ENCODE measurements at regions not wholly inside any gene's neighbourhood (a gene's known extent, or its start where the extent isn't known, plus 50 kb on each side); places are given as distances from the start of the nearest gene placed in this dataset.
"Not testable (repeated sequence)": the region's sequence is repeated elsewhere in the genome, so short reads cannot be mapped to it uniquely, and the experiment has no call there.

DNA sequence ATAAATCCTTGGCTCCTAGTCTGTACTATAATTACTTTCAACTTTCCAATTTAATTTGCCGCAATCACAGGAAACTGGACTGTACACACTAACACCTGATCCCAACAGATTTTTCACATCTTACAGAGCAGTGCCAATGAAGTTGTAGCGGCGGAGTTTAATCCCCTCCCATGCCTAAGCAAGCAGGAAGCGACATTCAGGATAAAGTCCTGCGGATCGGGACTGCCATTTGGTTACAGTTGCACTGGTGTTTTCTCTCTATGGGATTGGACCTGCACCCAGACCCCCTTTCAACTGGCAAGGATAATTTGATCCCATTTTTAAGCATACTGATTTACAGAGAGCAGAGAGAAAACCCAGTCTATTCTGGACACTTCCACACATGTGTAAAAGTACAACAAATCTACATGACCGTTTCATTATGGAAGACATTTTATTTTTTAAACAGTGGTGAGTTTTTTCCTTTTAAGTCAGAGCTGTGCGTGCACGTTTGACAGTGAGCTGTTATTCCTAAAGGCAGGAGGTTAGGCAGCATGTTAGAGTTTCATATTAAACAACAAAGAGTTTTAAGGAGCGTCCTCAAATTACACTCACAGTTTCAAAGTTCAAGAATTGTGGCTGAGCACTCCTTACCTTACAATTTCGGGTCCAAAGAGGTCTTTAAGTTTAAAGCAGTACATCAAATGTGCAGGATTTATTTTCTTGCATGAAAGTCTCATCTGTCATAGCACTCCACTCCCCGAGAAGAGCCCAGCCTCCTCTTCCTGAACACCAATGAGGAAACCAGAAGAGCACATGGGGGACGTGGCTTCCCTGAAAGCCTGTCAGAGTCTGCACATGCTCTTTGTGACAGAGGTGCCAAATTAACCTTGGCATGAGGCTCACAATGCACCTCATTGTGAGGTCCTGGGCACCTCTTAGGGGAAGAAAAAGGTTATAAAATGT lies 141.6 kb upstream of the RFC3 start:
- DNase-seq, result peak; percentile 78

DNA sequence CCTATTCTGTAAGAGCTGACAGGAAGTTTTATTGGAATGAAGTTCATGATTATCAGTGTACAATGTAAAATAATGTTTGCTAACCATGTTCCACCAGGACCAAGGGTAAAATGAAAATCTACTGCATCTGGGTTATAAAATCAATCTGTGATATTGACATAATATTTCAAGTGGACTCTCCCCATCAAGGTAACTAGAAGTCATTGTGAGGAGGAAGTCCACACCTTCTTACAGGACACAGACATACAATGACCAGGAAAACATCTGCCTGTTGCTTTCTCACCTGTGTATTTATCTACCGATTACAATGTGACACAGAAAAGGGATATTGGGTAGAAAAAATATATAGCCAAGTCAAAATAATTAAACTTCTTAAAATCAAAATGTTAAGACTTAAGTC lies 140.7 kb upstream of the RFC3 start:
- DNase-seq, result no peak

GRCh38 chr13:33678084-33678483 lies 139.9 kb upstream of the RFC3 start:
- DNase-seq, result no peak

DNA sequence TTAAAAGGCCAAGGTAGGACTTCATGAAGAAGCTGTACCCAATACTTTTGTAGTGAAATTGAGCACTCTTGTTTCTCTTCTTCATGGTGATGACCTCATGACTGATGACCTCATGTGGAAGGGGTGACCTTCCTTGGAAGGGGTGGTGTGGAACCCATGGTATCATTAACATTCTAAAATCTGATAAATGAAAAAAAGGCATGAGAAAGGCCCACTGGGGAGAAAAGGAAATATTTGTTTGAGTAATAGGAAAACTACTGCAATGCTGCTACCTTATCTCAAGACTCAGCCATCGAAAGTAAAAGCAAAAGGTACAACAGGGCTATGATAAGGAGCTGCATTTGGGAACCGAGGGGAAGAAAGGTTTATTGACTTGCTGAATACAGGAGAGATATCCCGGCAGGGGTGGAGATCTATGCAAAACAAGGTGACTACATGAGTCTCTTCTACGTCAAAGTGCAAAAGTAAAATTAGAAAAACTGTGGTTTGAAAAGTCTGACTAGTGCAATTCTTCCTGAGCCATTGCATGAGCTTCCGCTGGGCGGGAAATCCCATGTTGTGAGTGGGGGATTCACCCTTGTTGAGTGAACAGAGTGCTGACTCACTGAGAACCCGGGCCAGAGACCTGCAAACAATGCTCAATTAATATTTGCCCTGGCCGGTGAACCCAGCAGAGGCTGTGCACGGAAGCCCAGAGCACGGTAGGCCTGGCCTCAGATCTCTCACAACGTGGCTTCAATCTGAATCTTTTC lies 138.9 kb upstream of the RFC3 start:
- no peak for DNase-seq

GRCh38 chr13:33679658-33680012 lies 138.3 kb upstream of the RFC3 start:
- DNase-seq, result no peak

DNA sequence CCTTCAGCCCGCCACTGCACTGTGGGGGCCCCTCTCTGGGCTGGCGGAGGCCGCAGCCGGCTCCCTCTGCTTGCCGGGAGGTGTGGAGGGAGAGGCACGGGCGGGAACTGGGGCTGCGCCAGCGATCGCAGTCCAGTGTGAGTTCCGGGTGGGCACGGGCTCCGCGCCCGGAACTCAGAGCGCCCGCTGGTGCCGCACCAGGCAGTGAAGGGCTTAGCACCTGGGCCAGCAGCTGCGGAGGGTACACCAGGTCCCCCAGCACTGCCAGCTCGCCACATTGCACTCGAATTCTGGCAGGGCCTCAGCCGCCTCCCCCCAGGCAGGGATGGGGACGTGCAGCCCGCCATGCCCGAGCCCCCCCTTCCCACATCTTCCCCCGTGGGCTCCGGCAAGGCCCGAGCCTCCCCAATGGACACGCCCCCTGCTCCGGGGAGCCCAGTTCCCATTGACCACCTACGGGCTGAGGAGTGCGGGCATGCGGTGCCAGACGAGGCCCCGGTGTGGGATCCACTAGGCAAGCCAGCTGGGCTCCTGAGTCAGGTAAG lies 135.9 kb upstream of the RFC3 start:
- no peak for DNase-seq

GRCh38 chr13:33682646-33683045 lies 135.3 kb upstream of the RFC3 start:
- DNase-seq, result not testable (repeated sequence)

- DNase-seq, result no peak
These were observed 134.6 kb upstream of the RFC3 start for GRCh38 chr13:33683376-33683775.

DNA sequence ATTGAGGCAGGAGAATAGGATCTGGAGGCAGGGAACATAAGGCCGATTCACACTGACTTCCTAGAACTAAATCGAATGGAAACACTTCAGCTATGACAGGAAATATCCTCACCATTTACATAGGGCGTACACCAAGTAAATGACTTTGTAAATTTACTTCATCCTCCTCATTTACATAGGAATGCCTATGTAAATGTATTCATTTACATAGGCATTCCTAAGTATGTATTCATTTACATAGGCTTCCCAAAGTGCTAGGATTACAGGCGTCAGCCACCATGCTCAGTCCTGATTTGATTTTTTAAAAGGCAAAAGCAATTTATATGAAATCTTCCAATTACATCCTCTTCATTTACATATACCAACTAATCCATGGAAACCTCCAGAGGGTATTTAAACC lies 133.1 kb upstream of the RFC3 start:
- no peak for DNase-seq

DNA sequence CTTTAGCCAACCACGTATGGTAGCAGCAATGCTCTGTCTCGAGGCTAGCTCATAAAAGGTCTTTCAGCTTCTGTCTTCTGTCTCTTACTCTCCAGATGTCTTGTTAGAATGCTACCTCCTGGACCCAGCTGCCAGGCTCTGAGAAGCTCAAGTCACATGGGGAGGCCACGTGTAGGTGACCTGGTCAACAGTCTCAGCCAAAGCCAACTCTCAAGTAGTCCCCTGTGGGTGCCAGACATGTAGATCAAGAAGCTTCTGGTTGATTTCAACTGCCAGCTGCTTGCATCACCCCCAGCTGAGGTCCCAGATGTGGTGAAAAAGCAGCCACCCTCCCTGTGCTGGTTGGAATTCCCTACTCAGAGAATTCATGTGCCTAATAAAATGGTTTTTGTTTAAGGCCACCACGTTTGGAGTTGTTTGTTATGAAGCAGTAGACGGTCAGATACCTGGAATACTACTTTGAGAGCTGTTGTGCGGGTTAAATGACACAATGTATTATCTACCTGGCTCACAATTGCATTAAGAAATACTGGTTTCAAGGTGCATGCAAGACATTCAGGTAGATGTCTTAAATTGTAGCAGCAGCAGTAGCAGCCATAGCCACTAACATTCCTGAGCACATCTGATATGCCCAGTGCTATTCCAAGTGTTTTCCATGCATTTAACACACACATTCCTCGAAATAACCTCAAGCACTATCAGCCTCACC lies 131.0 kb upstream of the RFC3 start:
- no peak for DNase-seq

GRCh38 chr13:33690354-33690753 lies 127.6 kb upstream of the RFC3 start:
- no peak for DNase-seq

- no peak for DNase-seq
These were observed 126.0 kb upstream of the RFC3 start for GRCh38 chr13:33691980-33692379.

DNA sequence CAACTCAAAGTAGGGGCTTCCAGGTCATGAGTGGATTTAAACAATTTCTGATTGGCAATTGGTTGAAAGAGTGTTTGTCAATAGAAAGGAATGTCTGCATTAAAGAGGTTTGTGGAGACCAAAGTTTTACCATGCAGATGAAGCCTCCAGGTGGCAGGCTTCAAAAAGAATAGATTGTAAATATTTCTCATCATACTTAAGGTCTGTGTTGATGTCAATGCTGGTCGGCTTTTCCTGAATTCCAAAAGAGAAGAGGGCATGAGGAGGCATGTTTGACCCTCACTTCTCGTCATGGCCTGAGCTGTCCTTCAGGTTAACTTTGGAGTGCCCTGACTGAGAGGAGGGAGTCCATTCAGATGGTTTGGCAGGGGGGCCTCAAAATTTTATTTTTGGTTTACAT lies 125.4 kb upstream of the RFC3 start:
- DNase-seq, result no peak

GRCh38 chr13:33694546-33694945 lies 123.4 kb upstream of the RFC3 start:
- DNase-seq, result no peak

DNA sequence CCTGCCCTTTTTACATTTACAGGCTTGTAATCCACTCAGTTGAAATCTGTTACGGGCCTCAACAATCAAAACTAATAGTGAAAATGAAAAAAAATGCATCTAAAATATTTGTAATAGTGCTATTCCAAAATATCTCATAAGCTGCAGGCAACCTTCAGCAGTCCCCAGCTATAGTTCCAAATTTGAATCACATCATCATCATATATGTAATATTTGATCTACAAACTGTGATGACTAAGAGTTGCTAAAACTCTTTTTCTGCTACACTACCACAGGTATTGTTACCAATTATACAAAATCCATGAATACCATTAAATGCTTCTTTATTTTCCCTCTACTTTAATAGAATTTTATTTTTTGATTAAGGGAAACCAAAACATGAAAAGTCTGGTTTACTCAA lies 121.4 kb upstream of the RFC3 start:
- no peak for DNase-seq

- DNase-seq, result no peak
These were observed 120.0 kb upstream of the RFC3 start for GRCh38 chr13:33697926-33698325.

GRCh38 chr13:33707449-33707848 lies 110.5 kb upstream of the RFC3 start:
- DNase-seq, result no peak

GRCh38 chr13:33710924-33711323 lies 107.0 kb upstream of the RFC3 start:
- no peak for DNase-seq

DNA sequence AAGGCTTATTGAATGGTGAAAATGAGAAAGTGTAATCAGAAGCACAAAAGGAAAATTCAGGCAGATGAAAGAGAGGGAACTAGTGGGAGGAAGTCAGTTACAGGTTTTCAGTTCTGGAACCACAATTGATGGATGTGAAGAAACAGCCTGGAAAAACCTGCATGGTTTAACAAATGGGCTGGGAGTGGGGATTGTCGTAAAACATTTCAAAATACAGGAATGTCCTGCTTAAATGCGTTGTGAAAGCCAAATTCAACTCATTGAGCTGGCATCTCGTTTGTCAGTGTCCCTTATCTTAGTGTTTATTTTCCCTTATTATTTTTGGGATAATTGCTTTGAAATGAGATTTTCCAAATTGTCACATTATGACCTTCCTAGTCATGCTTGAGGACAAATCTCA lies 106.5 kb upstream of the RFC3 start:
- DNase-seq, result no peak

DNA sequence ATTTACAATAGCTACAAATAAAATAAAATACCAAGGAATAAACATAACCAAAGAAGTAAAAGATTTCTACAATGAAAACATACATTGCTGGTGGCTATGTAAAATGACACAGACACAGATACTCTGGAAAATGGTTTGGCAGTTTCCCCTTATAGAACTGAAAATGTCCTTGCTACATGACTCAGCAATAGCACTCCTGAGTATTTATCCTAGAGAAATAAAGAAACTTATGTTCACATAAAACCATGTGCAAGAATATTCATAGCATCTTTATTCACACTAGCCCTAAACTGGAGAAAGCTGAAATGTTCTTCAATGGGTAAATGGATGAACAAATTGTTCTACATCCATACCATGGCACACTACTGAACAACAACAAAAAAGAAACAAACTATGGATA lies 100.2 kb upstream of the RFC3 start:
- DNase-seq, result no peak

DNA sequence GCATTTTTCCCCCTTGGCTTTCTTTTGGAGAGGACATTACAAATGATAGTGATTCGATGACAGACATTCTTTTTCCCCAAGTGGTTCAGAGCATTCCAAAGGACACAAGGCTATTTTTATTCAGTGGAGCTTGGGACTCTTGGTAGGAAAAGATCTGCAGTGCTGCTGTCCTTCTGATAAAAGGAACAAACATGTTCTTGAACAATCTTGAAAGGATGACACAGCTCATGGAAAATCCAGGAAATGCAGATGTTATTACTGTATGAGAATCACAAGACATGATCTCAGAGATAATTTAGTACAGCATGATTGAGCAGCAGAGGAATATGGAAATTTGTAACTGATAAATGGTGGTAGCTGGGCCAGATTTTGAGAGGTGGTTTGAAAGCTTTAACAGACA lies 96.2 kb upstream of the RFC3 start:
- DNase-seq, result no peak

DNA sequence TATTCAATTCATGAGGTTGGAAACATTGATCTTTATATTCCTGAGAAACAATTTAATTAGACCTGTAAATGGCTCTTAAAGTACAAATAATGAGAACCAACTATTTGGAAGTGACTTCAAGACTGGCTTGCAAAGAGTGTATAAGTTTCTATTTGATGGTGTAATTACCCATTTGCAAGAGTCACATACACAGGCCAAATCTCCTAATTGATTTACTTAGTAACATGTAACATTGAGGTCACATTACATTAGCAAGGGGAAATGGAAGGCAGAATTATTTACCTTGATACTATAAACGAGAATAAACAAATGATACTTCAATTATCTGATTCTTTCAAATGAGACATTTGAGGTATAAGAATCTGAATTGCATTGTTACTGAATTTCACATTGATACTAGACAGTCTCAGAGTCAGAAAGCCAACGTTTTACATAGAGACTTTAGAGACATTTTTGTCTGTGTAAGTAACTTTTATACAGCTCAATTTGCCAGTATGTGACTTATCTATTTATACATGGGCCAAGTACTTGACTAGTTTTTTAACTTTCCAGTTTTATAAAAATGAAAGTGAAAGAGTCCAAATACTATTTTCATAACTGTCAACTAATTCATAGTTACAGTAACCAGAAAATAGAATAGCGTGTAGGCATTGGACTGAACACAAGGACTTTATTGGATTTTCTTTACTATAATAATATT lies 95.6 kb upstream of the RFC3 start:
- DNase-seq, result no peak

DNA sequence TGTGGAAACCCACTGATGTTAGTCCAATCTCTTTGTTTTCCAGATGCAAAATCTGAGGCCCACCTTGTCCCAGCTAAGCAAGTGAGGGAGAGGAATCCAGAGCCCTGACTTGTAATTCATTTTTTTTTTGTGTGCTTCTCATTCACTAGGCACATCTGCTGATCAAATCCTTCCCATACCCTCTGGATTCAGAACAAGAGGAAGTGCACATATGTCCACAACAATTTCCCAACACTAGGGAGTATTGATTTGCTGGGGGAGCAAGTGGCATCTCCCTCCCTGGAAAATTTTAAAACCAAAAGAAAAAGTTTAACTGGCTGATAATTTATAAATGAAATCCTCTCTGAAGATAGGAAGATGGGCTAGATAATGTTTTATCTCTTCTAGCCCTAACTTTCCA lies 94.6 kb upstream of the RFC3 start:
- DNase-seq, result no peak
